ENCODE measurements at regions not wholly inside any gene's neighbourhood (a gene's known extent, or its start where the extent isn't known, plus 50 kb on each side); places are given as distances from the start of the nearest gene placed in this dataset.
A peak's percentile ranks its signal among the peaks of the same experiment; 100 is the strongest.

DNA sequence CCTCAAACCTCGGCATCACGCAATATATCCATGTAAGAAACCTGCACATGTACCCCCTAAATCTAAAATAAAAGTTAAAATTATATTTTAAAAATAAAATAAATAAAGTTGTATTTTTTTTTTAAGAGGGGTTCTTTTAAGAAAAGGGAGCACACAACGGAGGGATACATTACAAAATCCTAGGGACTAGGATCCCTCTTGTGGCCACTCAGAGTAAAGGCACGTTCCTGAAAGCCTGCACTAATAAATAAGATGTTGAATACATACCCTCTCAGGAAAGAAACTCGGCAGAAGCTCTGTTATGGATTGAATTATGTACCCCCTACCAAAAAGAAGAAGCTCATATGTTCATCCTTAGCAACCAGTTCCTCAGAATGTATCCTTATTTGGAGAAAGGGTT, 50.9 kb upstream of the PRDX4 start:
- Histone ChIP-seq H3K4me3 (ENCODE audit: extremely low read depth in 1 of 4, insufficient read depth in 2 of 4, low read depth in 3 of 4, low read length in 4 of 4) (no peak overlapping the region), H4K5ac (ENCODE audit: insufficient read length, low read depth, low read length) (no peak overlapping the region), H3K56ac (replicated peaks; ENCODE audit: insufficient read length, low read depth, low read length) (no peak overlapping the region), H3K14ac (ENCODE audit: insufficient read length) (no peak overlapping the region), H2BK120ac (replicated peaks; ENCODE audit: low read depth, low read length) (no peak overlapping the region), H3K4me2 (ENCODE audit: insufficient read depth in 1 of 2, low read depth in 2 of 2, low read length in 2 of 2) (no peak overlapping the region), H2BK15ac (ENCODE audit: low read length) (no peak overlapping the region), H3K9ac (replicated peaks in 1 of 4; ENCODE audit: extremely low read depth in 1 of 4, low read depth in 3 of 4, low read length in 3 of 4) (no peak overlapping the region), H3K23me2 (ENCODE audit: low read depth, low read length) (no peaks in the 10 kb centered on the region), H4K8ac (ENCODE audit: extremely low read depth, insufficient read depth, low read length) (no peak overlapping the region), H3K27me3 (replicated peaks in 1 of 4; ENCODE audit: control insufficient read depth in 3 of 4, extremely low read depth in 1 of 4, insufficient read depth in 3 of 4, low read length in 3 of 4) (no peaks in the 10 kb centered on the region), H3K9me3 (ENCODE audit: insufficient read depth in 2 of 2, low read depth in 1 of 2, low read length in 1 of 2) (no peaks in the 10 kb centered on the region), H3K18ac (ENCODE audit: extremely low read depth, low read length) (no peak overlapping the region), H3K36me3 (ENCODE audit: control insufficient read depth in 2 of 4, insufficient read depth in 4 of 4, low read length in 3 of 4) (no peaks in the 10 kb centered on the region), H2AK5ac (ENCODE audit: low read depth, low read length) (no peak overlapping the region), H4K91ac (replicated peaks; ENCODE audit: insufficient read length, low read length) (no peak overlapping the region), H3K27ac (ENCODE audit: low read depth, low read length) (no peak overlapping the region), H2BK20ac (ENCODE audit: low read length) (no peak overlapping the region), H3K79me1 (ENCODE audit: low read depth, low read length) (no peaks in the 10 kb centered on the region), H2BK5ac (ENCODE audit: low read depth, low read length) (no peak overlapping the region), H3K4me1 (replicated peaks in 1 of 4; ENCODE audit: control insufficient read depth in 3 of 4, insufficient read depth in 4 of 4, low read length in 3 of 4) (no peaks in the 10 kb centered on the region), H4K20me1 (replicated peaks in 1 of 2; ENCODE audit: control insufficient read depth in 1 of 2, insufficient read depth in 2 of 2, low read length in 2 of 2) (no peaks in the 10 kb centered on the region), H3K4ac (replicated peaks; ENCODE audit: insufficient read length, low read depth, low read length) (no peak overlapping the region), H3K23ac (ENCODE audit: insufficient read length) (no peak overlapping the region), H2AFZ (ENCODE audit: low read length) (no peak overlapping the region), H2BK12ac (ENCODE audit: low read depth, low read length) (no peak overlapping the region), H3K79me2 (ENCODE audit: control insufficient read depth in 1 of 2, insufficient read depth in 2 of 2, low read length in 2 of 2) (no peaks in the 10 kb centered on the region)
- CTCF ChIA-PET (ENCODE audit: partially characterized antibody), result interaction anchor here (0.6 to 2.8 kb wide), 5 partner anchors 9 to 245 kb away, joined by 3 to 11 read pairs (median 7); no protein-coding TSS in a partner anchor
- WGBS, 2 experiments (ENCODE audit: extremely low coverage in 1 of 2, insufficient coverage in 1 of 2, insufficient read length in 1 of 2, insufficient replicate concordance in 2 of 2, low coverage in 1 of 2, low lambda C conversion rate in 2 of 2, missing lambda C conversion rate in 1 of 2), result 58% methylated on average over 5 of the region's 5 CpGs; no CpG with 5 or more reads in 1 of the 2 experiments
- POLR2A ChIA-PET (ENCODE audit: partially characterized antibody), result no interaction called here
- no peak for TF ChIP-seq RFX5 (IDR thresholded peaks at IDR 0.05; ENCODE audit: borderline replicate concordance, low read depth, low read length)
- TF ChIP-seq RAD21 (IDR thresholded peaks at IDR 0.05 in 1 of 2, conservative IDR thresholded peaks at IDR 0.05 in 1 of 2; ENCODE audit: low read depth in 2 of 2, low read length in 2 of 2), result peak; percentile 55 to 56
- no peak for TF ChIP-seq EZH2 (IDR thresholded peaks at IDR 0.05; ENCODE audit: low read depth, low read length, severe bottlenecking)
- peak in 2 of 3 experiments; percentile 21 to 30; a peak in 2 of 4 replicates for TF ChIP-seq CTCF (IDR thresholded peaks at IDR 0.05; ENCODE audit: control extremely low read depth in 1 of 3, insufficient read depth in 1 of 3, low read depth in 1 of 3, low read length in 3 of 3)
- DNase-seq (ENCODE audit: low read depth in 1 of 2, low spot score in 2 of 2), result no peak
- peak; percentile 57 for FAIRE-seq
